Mesendoderm (in vitro differentiated cells): ENCODE measurements at regions not wholly inside any gene's neighbourhood (a gene's known extent, or its start where the extent isn't known, plus 50 kb on each side); places are given as distances from the start of the nearest gene placed in this dataset.
"Not testable (repeated sequence)": the region's sequence is repeated elsewhere in the genome, so short reads cannot be mapped to it uniquely, and the experiment has no call there.

ENCODE experiments used
- DNase-seq: peaks from one replicate; pipeline ENCODE4 v3.0.0; 2013
- H2AK5ac ChIP-seq: 2 replicates; pipeline ENCODE4 v1.6.1; 2013; ENCODE audit warnings: low read length, inconsistent platforms
- H2BK120ac ChIP-seq: 2 replicates; pipeline ENCODE4 v1.6.1; 2013; ENCODE audit warnings: low read depth, mild to moderate bottlenecking, low read length, moderate library complexity, mixed read lengths
- H2BK15ac ChIP-seq: replicated peaks from 2 replicates; pipeline ENCODE4 v1.6.1; 2013; ENCODE audit warnings: low read depth, mild to moderate bottlenecking, moderate library complexity
- H2BK5ac ChIP-seq: 2 replicates; pipeline ENCODE4 v1.6.1; 2013; ENCODE audit warnings: low read length, inconsistent platforms
- H3K18ac ChIP-seq: 2 replicates; pipeline ENCODE4 v1.6.1; 2013; ENCODE audit warnings: mild to moderate bottlenecking, low read length, mixed read lengths
- H3K23ac ChIP-seq: one replicate; pipeline ENCODE4 v1.6.1; 2013; ENCODE audit warnings: low read length
- H3K27ac ChIP-seq: 2 replicates; pipeline ENCODE4 v1.5.1; 2013; ENCODE audit warnings: low read depth, mild to moderate bottlenecking, inconsistent platforms, low read length, moderate library complexity
- H3K27me3 ChIP-seq: 2 replicates; pipeline ENCODE4 v1.6.1; 2013; ENCODE audit warnings: low read length, control low read depth, mild to moderate bottlenecking, inconsistent platforms; ENCODE audit not compliant: insufficient read depth, poor library complexity
- H3K36me3 ChIP-seq: 2 replicates; pipeline ENCODE4 v1.6.1; 2013; ENCODE audit warnings: low read length, inconsistent platforms; ENCODE audit not compliant: control insufficient read depth, insufficient read depth
- H3K4ac ChIP-seq: one replicate; pipeline ENCODE4 v1.6.1; 2013; ENCODE audit warnings: low read depth, mild to moderate bottlenecking, low read length, moderate library complexity
- H3K4me1 ChIP-seq: 2 replicates; pipeline ENCODE4 v1.6.1; 2013; ENCODE audit warnings: low read depth, low read length, inconsistent platforms; ENCODE audit not compliant: control insufficient read depth
- H3K4me2 ChIP-seq: 2 replicates; pipeline ENCODE4 v1.6.1; 2013; ENCODE audit warnings: low read length
- H3K4me3 ChIP-seq: 2 replicates; pipeline ENCODE4 v1.5.1; 2013; ENCODE audit warnings: mild to moderate bottlenecking, low read length
- H3K56ac ChIP-seq: one replicate; pipeline ENCODE4 v1.6.1; 2013; ENCODE audit warnings: low read length
- H3K79me1 ChIP-seq: 2 replicates; pipeline ENCODE4 v1.6.1; 2013; ENCODE audit warnings: low read length, inconsistent platforms
- H3K79me2 ChIP-seq: 2 replicates; pipeline ENCODE4 v1.6.1; 2013; ENCODE audit warnings: mild to moderate bottlenecking, low read length; ENCODE audit not compliant: control insufficient read depth, insufficient read depth
- H3K9ac ChIP-seq: 2 replicates; pipeline ENCODE4 v1.6.1; 2013; ENCODE audit warnings: low read length, inconsistent platforms
- H4K5ac ChIP-seq: one replicate; pipeline ENCODE4 v1.6.1; 2013; ENCODE audit warnings: low read length
- H4K8ac ChIP-seq: one replicate; pipeline ENCODE4 v1.6.1; 2013; ENCODE audit warnings: low read depth, mild to moderate bottlenecking, control low read depth, low read length, moderate library complexity
- WGBS: extraction: QIAGEN DNeasy Blood & Tissue Kit; methylation state at CpG from one replicate; pipeline ENCODE4 v1.1.7; 2013; ENCODE audit warnings: low lambda C conversion rate, missing lambda C conversion rate; ENCODE audit not compliant: insufficient coverage; ENCODE audit errors: extremely low coverage; 5-methylcytosine and 5-hydroxymethylcytosine counted together

DNA sequence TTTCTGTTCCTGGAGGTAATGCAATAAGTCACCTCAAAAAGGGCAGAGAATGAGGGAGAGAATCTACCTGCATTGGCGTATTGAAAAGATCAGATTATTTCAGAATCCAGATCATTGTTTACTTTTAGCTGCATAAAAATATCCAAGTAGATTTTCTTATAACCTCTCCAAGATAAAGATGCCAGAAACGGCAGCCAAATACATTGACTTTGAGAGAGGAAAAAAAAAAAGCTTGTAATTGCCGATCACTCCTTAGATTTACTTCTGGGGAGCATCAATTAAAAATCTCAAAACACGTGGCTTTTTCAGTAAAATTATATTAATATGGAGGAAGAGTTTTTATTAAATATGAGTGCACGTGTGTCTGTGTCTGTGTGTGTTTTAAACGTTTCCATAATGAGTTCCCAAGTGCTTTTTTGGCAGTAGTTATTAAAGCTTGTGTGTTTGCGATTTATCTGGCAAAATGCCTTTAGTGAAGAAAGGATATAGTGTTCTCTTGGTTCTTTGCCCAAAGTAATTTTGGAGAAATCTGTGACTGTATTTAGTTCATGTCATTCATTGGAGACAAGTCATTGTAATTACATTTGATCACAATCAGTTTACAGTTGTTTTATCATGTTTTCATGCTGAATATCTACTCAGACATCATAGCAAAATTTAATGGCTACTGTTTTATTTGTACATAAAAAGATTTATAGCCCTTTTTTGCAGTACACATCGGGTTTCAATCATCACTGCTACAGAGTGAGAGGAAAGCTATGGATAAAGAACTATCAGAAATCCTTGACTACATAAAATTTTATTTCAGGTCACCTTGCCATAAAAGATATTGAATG, 176.1 kb downstream of the TM9SF2 start:
- H3K79me1 ChIP-seq, result no peaks in the 10 kb centered on the region
- no peak overlapping the region for H3K27ac ChIP-seq
- H3K56ac ChIP-seq, result peak overlapping the region; percentile 59
- no peak overlapping the region for H4K5ac ChIP-seq
- H3K4ac ChIP-seq, result no peak overlapping the region
- H4K8ac ChIP-seq, result no peak overlapping the region
- peak overlapping the region; percentile 80 for H3K18ac ChIP-seq
- H3K36me3 ChIP-seq, result no peaks in the 10 kb centered on the region
- no peak for DNase-seq
- H2BK120ac ChIP-seq, result no peak overlapping the region
- H3K4me2 ChIP-seq, result no peak overlapping the region
- H3K4me1 ChIP-seq, result peaks cover 5% of the 10 kb centered on the region
- H3K4me3 ChIP-seq, result no peak overlapping the region
- H3K27me3 ChIP-seq, result no peaks in the 10 kb centered on the region
- peak overlapping the region; percentile 97 for H2BK5ac ChIP-seq
- H3K23ac ChIP-seq, result no peak overlapping the region
- peak overlapping the region; percentile 47 for H2BK15ac ChIP-seq
- no peaks in the 10 kb centered on the region for H3K79me2 ChIP-seq
- peak overlapping the region; percentile 50 for H3K9ac ChIP-seq
- H2AK5ac ChIP-seq, result no peak overlapping the region
- 100% methylated on average over 3 of the region's 8 CpGs for WGBS

DNA sequence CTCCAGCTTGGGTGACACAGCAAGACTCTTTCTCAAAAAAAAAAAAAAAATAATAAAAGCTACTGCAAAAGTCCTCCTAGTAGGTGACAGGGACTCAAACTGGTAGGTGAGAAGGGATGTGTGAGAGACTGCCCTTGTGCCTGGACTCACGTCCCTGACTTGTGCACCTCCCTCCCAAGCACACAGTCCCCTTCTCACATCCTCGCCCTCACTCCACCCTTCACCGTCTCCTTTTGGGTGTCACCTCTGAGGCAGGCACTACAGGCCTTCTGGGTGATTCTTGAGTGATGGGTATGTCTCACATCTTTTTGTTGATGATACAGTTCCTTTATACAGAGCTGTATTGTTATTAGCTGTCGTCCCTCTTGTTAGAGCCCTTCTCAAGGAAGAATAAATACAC, 170.5 kb downstream of the TM9SF2 start:
- no CpG with 5 or more reads among the region's 4 CpGs for WGBS
- H4K5ac ChIP-seq, result no peak overlapping the region
- H3K79me2 ChIP-seq, result no peaks in the 10 kb centered on the region
- H2AK5ac ChIP-seq, result peak overlapping the region; percentile 17
- no peak overlapping the region for H3K23ac ChIP-seq
- H3K27ac ChIP-seq, result no peak overlapping the region
- H3K4me3 ChIP-seq, result no peak overlapping the region
- H3K4me1 ChIP-seq, result peaks cover 6% of the 10 kb centered on the region
- H3K36me3 ChIP-seq, result no peaks in the 10 kb centered on the region
- H2BK15ac ChIP-seq, result no peak overlapping the region
- H2BK120ac ChIP-seq, result no peak overlapping the region
- no peak overlapping the region for H3K56ac ChIP-seq
- DNase-seq, result no peak
- no peak overlapping the region for H3K4ac ChIP-seq
- no peak overlapping the region for H3K4me2 ChIP-seq
- H4K8ac ChIP-seq, result no peak overlapping the region
- H3K27me3 ChIP-seq, result no peaks in the 10 kb centered on the region
- H2BK5ac ChIP-seq, result no peak overlapping the region
- H3K18ac ChIP-seq, result no peak overlapping the region
- H3K9ac ChIP-seq, result no peak overlapping the region
- no peaks in the 10 kb centered on the region for H3K79me1 ChIP-seq

DNA sequence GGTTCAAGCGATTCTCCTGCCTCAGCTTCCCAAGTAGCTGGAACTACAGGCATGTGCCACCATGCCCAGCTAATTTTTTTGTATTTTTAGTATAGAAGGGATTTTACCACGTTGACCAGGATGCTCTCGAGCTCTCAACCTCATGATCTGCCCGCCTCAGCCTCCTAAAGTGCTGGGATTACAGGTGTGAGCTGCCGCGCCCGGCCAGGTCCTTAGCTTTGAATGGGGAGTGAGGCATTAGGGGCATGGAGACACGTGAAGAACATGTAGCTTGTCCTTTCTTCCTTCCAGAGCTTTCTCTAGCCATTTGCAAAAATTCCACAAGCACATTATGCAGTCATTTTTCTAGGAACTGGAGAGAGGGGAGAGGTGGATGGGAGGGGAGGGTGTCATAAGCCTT, 167.8 kb downstream of the TM9SF2 start:
- not testable (repeated sequence) for H3K23ac ChIP-seq

GRCh38 chr13:99666146-99666805, 165.0 kb downstream of the TM9SF2 start:
- Histone ChIP-seq H3K27ac (no peak overlapping the region), H4K5ac (no peak overlapping the region), H3K36me3 (no peaks in the 10 kb centered on the region), H3K56ac (no peak overlapping the region), H3K79me1 (no peaks in the 10 kb centered on the region), H3K79me2 (no peaks in the 10 kb centered on the region), H2BK120ac (no peak overlapping the region), H3K4ac (no peak overlapping the region), H3K4me1 (peaks cover 9% of the 10 kb centered on the region), H2BK5ac (no peak overlapping the region), H3K27me3 (no peaks in the 10 kb centered on the region), H3K23ac (no peak overlapping the region), H3K4me2 (no peak overlapping the region), H3K18ac (no peak overlapping the region), H2BK15ac (no peak overlapping the region), H3K9ac (no peak overlapping the region), H2AK5ac (no peak overlapping the region), H4K8ac (no peak overlapping the region), H3K4me3 (no peak overlapping the region)
- WGBS, result no CpG with 5 or more reads among the region's 8 CpGs
- no peak for DNase-seq

More for the DNA sequence above, 167.8 kb downstream of the TM9SF2 start:
- not testable (repeated sequence) for H3K18ac ChIP-seq, H3K9ac ChIP-seq, H3K4me1 ChIP-seq, H3K27me3 ChIP-seq, H3K36me3 ChIP-seq, H4K8ac ChIP-seq, DNase-seq, H2BK5ac ChIP-seq, H3K56ac ChIP-seq, H3K79me2 ChIP-seq, H2BK15ac ChIP-seq, H2BK120ac ChIP-seq, H3K4ac ChIP-seq, H4K5ac ChIP-seq, H3K27ac ChIP-seq, H3K4me3 ChIP-seq, H3K4me2 ChIP-seq, H3K79me1 ChIP-seq, H2AK5ac ChIP-seq
- WGBS, result no CpG with 5 or more reads among the region's 8 CpGs

DNA sequence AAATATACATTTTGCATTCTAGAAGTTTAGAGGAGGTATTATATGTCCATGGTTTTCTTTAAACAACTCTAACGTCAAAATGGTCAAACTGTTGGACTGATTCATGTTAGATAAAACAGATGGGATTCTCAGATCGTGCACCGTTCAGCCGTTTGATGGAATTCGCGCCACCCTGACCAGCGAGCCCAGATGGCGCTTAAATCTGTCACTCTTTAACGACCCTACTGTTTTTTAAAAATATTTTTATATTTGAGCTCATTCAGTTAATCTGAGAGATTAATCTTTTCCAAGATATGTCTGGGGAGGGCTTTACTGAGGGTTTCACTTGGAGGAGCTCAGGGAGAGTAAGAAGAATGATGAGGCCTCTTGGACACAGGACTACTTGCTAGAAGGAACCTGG, 164.4 kb downstream of the TM9SF2 start:
- no peak overlapping the region for H2BK15ac ChIP-seq
- H3K56ac ChIP-seq, result no peak overlapping the region
- H4K5ac ChIP-seq, result no peak overlapping the region
- H4K8ac ChIP-seq, result no peak overlapping the region
- no peak overlapping the region for H3K4ac ChIP-seq
- no peak overlapping the region for H3K9ac ChIP-seq
- no peak overlapping the region for H2AK5ac ChIP-seq
- H3K27me3 ChIP-seq, result no peaks in the 10 kb centered on the region
- H3K4me1 ChIP-seq, result peaks cover 4% of the 10 kb centered on the region
- H2BK5ac ChIP-seq, result no peak overlapping the region
- H3K4me2 ChIP-seq, result no peak overlapping the region
- no peaks in the 10 kb centered on the region for H3K36me3 ChIP-seq
- H3K27ac ChIP-seq, result no peak overlapping the region
- no peaks in the 10 kb centered on the region for H3K79me1 ChIP-seq
- H2BK120ac ChIP-seq, result no peak overlapping the region
- no CpG with 5 or more reads among the region's 9 CpGs for WGBS
- H3K79me2 ChIP-seq, result no peaks in the 10 kb centered on the region
- H3K4me3 ChIP-seq, result no peak overlapping the region
- H3K23ac ChIP-seq, result no peak overlapping the region
- no peak overlapping the region for H3K18ac ChIP-seq
- no peak for DNase-seq
